Mesenchymal stem cell (in vitro differentiated cells and primary cell): ENCODE measurements at regions not wholly inside any gene's neighbourhood (a gene's known extent, or its start where the extent isn't known, plus 50 kb on each side); places are given as distances from the start of the nearest gene placed in this dataset.

Source experiments
- DNase-seq: peaks from one replicate; pipeline ENCODE4 v3.0.0-alpha.2; 2013
- H2AFZ ChIP-seq: one replicate; pipeline ENCODE4 v1.6.1; 2013; ENCODE audit warnings: low read depth, mild to moderate bottlenecking, control low read depth, inconsistent platforms, low read length, moderate library complexity
- H2AK5ac ChIP-seq: 2 replicates; pipeline ENCODE4 v1.6.1; 2013; ENCODE audit warnings: low read length, moderate library complexity, mild to moderate bottlenecking, inconsistent platforms; ENCODE audit not compliant: severe bottlenecking
- H2BK120ac ChIP-seq: one replicate; pipeline ENCODE4 v1.6.1; 2013; ENCODE audit warnings: low read depth, mild to moderate bottlenecking, inconsistent platforms, low read length, moderate library complexity
- H2BK12ac ChIP-seq, 2 experiments: one replicate each; pipeline ENCODE4 v1.6.1; 2013; ENCODE audit warnings: inconsistent platforms in 2 of 2, low read length in 2 of 2, mild to moderate bottlenecking in 2 of 2, moderate library complexity in 2 of 2, control low read depth in 1 of 2
- H2BK15ac ChIP-seq: one replicate; pipeline ENCODE4 v1.6.1; 2013; ENCODE audit warnings: mild to moderate bottlenecking, low read depth, inconsistent platforms; ENCODE audit not compliant: poor library complexity, severe bottlenecking
- H2BK5ac ChIP-seq: 2 replicates; pipeline ENCODE4 v1.6.1; 2013; ENCODE audit warnings: low read depth, mild to moderate bottlenecking, low read length, control low read depth, inconsistent platforms; ENCODE audit not compliant: poor library complexity, severe bottlenecking
- H3K14ac ChIP-seq, 2 experiments: one replicate each; pipeline ENCODE4 v1.6.1; 2013; ENCODE audit warnings: inconsistent platforms in 2 of 2, low read length in 2 of 2, control low read depth in 1 of 2, mild to moderate bottlenecking in 1 of 2, moderate library complexity in 1 of 2
- H3K18ac ChIP-seq, 2 experiments: one replicate each; pipeline ENCODE4 v1.6.1; 2013; ENCODE audit warnings: inconsistent platforms in 2 of 2, low read length in 2 of 2, control low read depth in 1 of 2, low read depth in 1 of 2, mild to moderate bottlenecking in 1 of 2
- H3K23ac ChIP-seq, 2 experiments: one replicate each; pipeline ENCODE4 v1.6.1; 2013; ENCODE audit warnings: inconsistent platforms in 2 of 2, low read length in 2 of 2, mild to moderate bottlenecking in 2 of 2, moderate library complexity in 2 of 2, control low read depth in 1 of 2
- H3K27ac ChIP-seq: 2 replicates; pipeline ENCODE4 v1.5.1; 2013; ENCODE audit warnings: mild to moderate bottlenecking, moderate library complexity, low read length, control low read depth, inconsistent platforms; ENCODE audit not compliant: poor library complexity, severe bottlenecking
- H3K27me3 ChIP-seq, 2 experiments: 2 replicates each; pipeline versions ENCODE4 v1.6.1 to v1.7.0; 2013; ENCODE audit warnings: low read length in 2 of 2, mild to moderate bottlenecking in 2 of 2, moderate library complexity in 2 of 2, control low read depth in 1 of 2, inconsistent platforms in 1 of 2; ENCODE audit not compliant: control insufficient read depth in 1 of 2, insufficient read depth in 1 of 2
- H3K36me3 ChIP-seq, 2 experiments: 2 replicates each; pipeline versions ENCODE4 v1.6.1 to v1.7.0; 2013; ENCODE audit warnings: low read length in 2 of 2, control low read depth in 1 of 2, inconsistent platforms in 1 of 2, low read depth in 1 of 2, mild to moderate bottlenecking in 1 of 2; ENCODE audit not compliant: insufficient read depth in 2 of 2, control insufficient read depth in 1 of 2
- H3K4ac ChIP-seq, 2 experiments: one replicate each; pipeline ENCODE4 v1.6.1; 2013; ENCODE audit warnings: inconsistent platforms in 2 of 2, low read length in 2 of 2, mild to moderate bottlenecking in 2 of 2, moderate library complexity in 2 of 2, control low read depth in 1 of 2, low read depth in 1 of 2
- H3K4me1 ChIP-seq: 2 replicates; pipeline ENCODE4 v1.6.1; 2013; ENCODE audit warnings: low read depth, low read length, control low read depth; ENCODE audit not compliant: control insufficient read depth, insufficient read depth
- H3K4me2 ChIP-seq: 2 replicates; pipeline ENCODE4 v1.6.1; 2013; ENCODE audit warnings: low read length, mild to moderate bottlenecking, inconsistent platforms; ENCODE audit not compliant: poor library complexity, severe bottlenecking
- H3K4me3 ChIP-seq, 2 experiments: 2 replicates each; pipeline versions ENCODE4 v1.5.1 to v1.7.0; 2013; ENCODE audit warnings: low read length in 2 of 2, mild to moderate bottlenecking in 2 of 2, control low read depth in 1 of 2, low read depth in 1 of 2; ENCODE audit not compliant: insufficient read depth in 1 of 2
- H3K79me1 ChIP-seq: replicated peaks from 2 replicates; pipeline ENCODE4 v1.6.1; 2013; ENCODE audit warnings: mild to moderate bottlenecking, control low read depth, low read length, inconsistent platforms; ENCODE audit not compliant: poor library complexity, severe bottlenecking
- H3K9ac ChIP-seq: 2 replicates; pipeline ENCODE4 v1.7.0; 2013; ENCODE audit warnings: mild to moderate bottlenecking, low read length, moderate library complexity
- H3K9me3 ChIP-seq: 2 replicates; pipeline ENCODE4 v1.7.0; 2013; ENCODE audit warnings: mild to moderate bottlenecking, low read length; ENCODE audit not compliant: control insufficient read depth
- H4K8ac ChIP-seq: one replicate; pipeline ENCODE4 v1.6.1; 2013; ENCODE audit warnings: inconsistent platforms, mild to moderate bottlenecking, low read length, moderate library complexity
- H4K91ac ChIP-seq: one replicate; pipeline ENCODE4 v1.6.1; 2013; ENCODE audit warnings: mild to moderate bottlenecking, low read length, inconsistent platforms
- WGBS: methylation state at CpG from one replicate; pipeline ENCODE4 v1.1.7; 2013; ENCODE audit warnings: mixed read lengths; 5-methylcytosine and 5-hydroxymethylcytosine counted together

GRCh38 chr21:43304206-43304605 is 122.7 kb downstream of the SIK1 start:
- DNase-seq: no peak
- Histone ChIP-seq H3K4me3 (no peak overlapping the region), H3K4ac (no peak overlapping the region), H3K36me3 (peaks cover 0 to 2% of the 10 kb centered on the region in 2 experiments), H3K27ac (no peak overlapping the region), H3K14ac (no peak overlapping the region), H3K18ac (no peak overlapping the region), H3K4me2 (no peak overlapping the region), H3K23ac (no peak overlapping the region), H2BK120ac (no peak overlapping the region), H2BK15ac (no peak overlapping the region), H3K9ac (no peak overlapping the region), H2AFZ (no peak overlapping the region), H2AK5ac (no peak overlapping the region), H3K9me3 (no peaks in the 10 kb centered on the region), H2BK5ac (no peak overlapping the region), H3K79me1 (no peaks in the 10 kb centered on the region), H4K91ac (no peak overlapping the region), H2BK12ac (no peak overlapping the region), H3K4me1 (peaks cover 19% of the 10 kb centered on the region), H3K27me3 (peaks cover 0 to 49% of the 10 kb centered on the region in 2 experiments), H4K8ac (no peak overlapping the region)
- 93% methylated on average over 14 of the region's 14 CpGs for WGBS

- Histone ChIP-seq H3K4me1 (peaks cover 19% of the 10 kb centered on the region), H3K23ac (no peak overlapping the region), H4K8ac (no peak overlapping the region), H3K18ac (no peak overlapping the region), H2BK5ac (no peak overlapping the region), H3K4ac (no peak overlapping the region), H3K14ac (no peak overlapping the region), H3K4me3 (no peak overlapping the region), H3K9me3 (no peaks in the 10 kb centered on the region), H3K27me3 (peaks cover 0 to 49% of the 10 kb centered on the region in 2 experiments), H2AFZ (no peak overlapping the region), H4K91ac (no peak overlapping the region), H3K4me2 (no peak overlapping the region), H3K79me1 (no peaks in the 10 kb centered on the region), H3K36me3 (peaks cover 0 to 2% of the 10 kb centered on the region in 2 experiments), H3K27ac (no peak overlapping the region), H2BK12ac (no peak overlapping the region), H2AK5ac (no peak overlapping the region), H2BK120ac (no peak overlapping the region), H3K9ac (no peak overlapping the region), H2BK15ac (no peak overlapping the region)
- DNase-seq: no peak
- 86% methylated on average over 29 of the region's 29 CpGs for WGBS
These were observed 123.4 kb downstream of the SIK1 start for GRCh38 chr21:43303275-43304178.

DNA sequence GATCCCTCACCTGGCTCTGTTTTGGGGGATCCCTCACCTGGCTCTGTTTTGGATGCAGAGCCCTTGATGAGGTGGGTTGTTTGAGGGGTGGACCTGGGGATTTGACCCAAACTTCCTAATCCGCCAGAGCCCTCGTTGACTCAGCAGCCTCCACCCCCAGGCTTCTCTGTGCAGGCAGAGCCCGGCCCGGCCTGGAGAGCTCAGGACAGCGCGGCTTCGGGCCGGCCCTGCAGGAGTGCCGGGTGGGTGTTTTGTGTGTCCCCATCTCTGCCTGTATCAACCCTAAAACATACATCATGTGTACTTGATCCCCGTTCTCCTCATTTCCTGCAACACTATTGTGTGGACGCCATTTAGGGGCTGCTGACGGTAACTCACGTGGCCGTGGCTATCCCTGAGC is 124.2 kb downstream of the SIK1 start:
- H3K23ac ChIP-seq: no peak overlapping the region
- H3K9me3 ChIP-seq: no peaks in the 10 kb centered on the region
- no peak overlapping the region for H2BK12ac ChIP-seq
- no peak for DNase-seq
- H3K4me2 ChIP-seq: no peak overlapping the region
- no peak overlapping the region for H2BK5ac ChIP-seq
- no peaks in the 10 kb centered on the region for H3K36me3 ChIP-seq
- H3K4me1 ChIP-seq: peaks cover 19% of the 10 kb centered on the region
- no peak overlapping the region for H3K4me3 ChIP-seq
- no peak overlapping the region for H2AFZ ChIP-seq
- no peak overlapping the region for H3K14ac ChIP-seq
- no peak overlapping the region for H2BK120ac ChIP-seq
- H4K91ac ChIP-seq: no peak overlapping the region
- H2BK15ac ChIP-seq: no peak overlapping the region
- H3K4ac ChIP-seq: no peak overlapping the region
- WGBS: 86% methylated on average over 13 of the region's 14 CpGs
- H3K9ac ChIP-seq: no peak overlapping the region
- H4K8ac ChIP-seq: no peak overlapping the region
- no peaks in the 10 kb centered on the region for H3K79me1 ChIP-seq
- no peak overlapping the region for H2AK5ac ChIP-seq
- no peak overlapping the region for H3K27ac ChIP-seq
- H3K27me3 ChIP-seq: peaks cover 0 to 57% of the 10 kb centered on the region in 2 experiments
- H3K18ac ChIP-seq: no peak overlapping the region

DNA sequence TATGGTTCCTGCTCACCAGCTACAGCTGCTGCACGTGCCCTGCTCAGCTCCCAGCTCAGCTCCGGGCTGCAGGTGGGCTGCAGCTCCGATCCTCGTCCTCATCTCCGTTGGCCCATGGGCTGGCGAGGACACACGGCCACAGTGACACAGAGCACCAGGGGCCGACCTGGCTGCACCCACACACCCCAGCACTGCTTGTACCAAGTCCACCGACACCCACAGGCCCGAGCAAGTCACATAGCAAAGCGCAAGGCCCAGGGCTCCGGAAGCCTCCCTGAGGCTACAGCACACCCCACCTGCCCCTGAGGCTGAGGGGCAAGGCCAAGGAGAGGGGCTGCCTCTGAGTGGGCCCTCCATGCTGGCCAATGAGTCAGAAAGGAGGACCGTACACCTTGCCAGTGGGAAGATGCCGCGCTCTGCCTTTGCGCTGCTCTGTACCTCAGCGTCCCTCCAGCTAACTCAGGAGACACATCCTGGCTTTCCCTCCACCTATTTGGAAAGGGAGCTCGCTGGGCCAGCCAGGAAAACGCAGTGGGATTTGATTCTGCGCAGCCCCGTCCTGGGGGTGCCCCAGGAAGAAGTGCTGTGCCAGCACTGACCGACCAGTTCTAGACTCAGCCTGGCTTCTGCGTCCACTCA is 124.8 kb downstream of the SIK1 start:
- WGBS: 93% methylated on average over 22 of the region's 23 CpGs

More for the DNA sequence above, 124.8 kb downstream of the SIK1 start:
- no peaks in the 10 kb centered on the region for H3K9me3 ChIP-seq
- H3K4me3 ChIP-seq: no peak overlapping the region
- H3K4me2 ChIP-seq: no peak overlapping the region
- no peak overlapping the region for H2BK120ac ChIP-seq
- H2BK5ac ChIP-seq: no peak overlapping the region
- no peak overlapping the region for H3K4ac ChIP-seq
- no peak overlapping the region for H2AK5ac ChIP-seq
- no peak overlapping the region for H3K27ac ChIP-seq
- no peak overlapping the region for H2AFZ ChIP-seq
- H3K36me3 ChIP-seq: no peaks in the 10 kb centered on the region
- no peak overlapping the region for H3K9ac ChIP-seq
- H3K23ac ChIP-seq: no peak overlapping the region
- H4K91ac ChIP-seq: no peak overlapping the region
- no peak overlapping the region for H2BK15ac ChIP-seq
- H3K27me3 ChIP-seq: peaks cover 0 to 61% of the 10 kb centered on the region in 2 experiments
- H3K79me1 ChIP-seq: no peaks in the 10 kb centered on the region
- no peak for DNase-seq
- H3K4me1 ChIP-seq: peaks cover 13% of the 10 kb centered on the region
- H4K8ac ChIP-seq: no peak overlapping the region
- H3K18ac ChIP-seq: no peak overlapping the region
- H3K14ac ChIP-seq: no peak overlapping the region
- H2BK12ac ChIP-seq: no peak overlapping the region
